IMR-90 (cell line): ENCODE measurements at regions not wholly inside any gene's neighbourhood (a gene's known extent, or its start where the extent isn't known, plus 50 kb on each side); places are given as distances from the start of the nearest gene placed in this dataset.

Experiments
- ATAC-seq: fragments of 200-7000 bp; cut with Tn5 transposase; 2 replicates; pipeline ENCODE4 v1.9.1; 2020; ENCODE audit warnings: low read depth, mild to moderate bottlenecking, moderate library complexity
- BruUV-seq: library from RNA; stranded (reverse); fragments of 400-500 nt; replicated peaks from 2 replicates; lab custom pipeline; 2021; lab: Mats Ljungman, UMichigan
- CTCF ChIA-PET: fragments of 300-600 bp; formaldehyde crosslinking; extraction: SDS; loops from one replicate; lab custom pipeline; 2021; ENCODE audit warnings: antibody characterized with exemption; lab: Yijun Ruan, JAX
- POLR2A ChIA-PET: fragments of 300-600 bp; sonication (Branson Sonifier 250); formaldehyde crosslinking; loops from one replicate; lab custom pipeline; 2022; ENCODE audit warnings: antibody characterized with exemption; ENCODE audit not compliant: unreplicated experiment; lab: Charles Lee
- DNase-seq: peaks from one replicate; pipeline ENCODE4 v3.0.0; 2013
- H2AFZ ChIP-seq: replicated peaks from 2 replicates; pipeline ENCODE3; 2013; ENCODE audit warnings: low read length, mild to moderate bottlenecking; ENCODE audit not compliant: poor library complexity
- H2AK5ac ChIP-seq: 2 replicates; pipeline ENCODE4 v1.6.1; 2013; ENCODE audit warnings: low read depth, low read length, inconsistent platforms
- H2AK9ac ChIP-seq: replicated peaks from 2 replicates; pipeline ENCODE3; 2013; ENCODE audit warnings: mild to moderate bottlenecking, low read depth, low read length, moderate library complexity; ENCODE audit not compliant: poor library complexity
- H2BK120ac ChIP-seq: 2 replicates; pipeline ENCODE4 v1.6.1; 2013; ENCODE audit warnings: low read depth, low read length, inconsistent platforms
- H2BK15ac ChIP-seq: 3 replicates; pipeline ENCODE4 v1.6.1; 2013; ENCODE audit warnings: low read depth, low read length, inconsistent platforms
- H2BK20ac ChIP-seq: 2 replicates; pipeline ENCODE4 v1.6.1; 2013; ENCODE audit warnings: low read depth, mild to moderate bottlenecking, inconsistent platforms, low read length, moderate library complexity
- H2BK5ac ChIP-seq: 2 replicates; pipeline ENCODE4 v1.6.1; 2013; ENCODE audit warnings: mild to moderate bottlenecking, low read depth, low read length, inconsistent platforms; ENCODE audit not compliant: poor library complexity, severe bottlenecking
- H3K14ac ChIP-seq: replicated peaks from 2 replicates; pipeline ENCODE4 v1.6.1; 2013; ENCODE audit warnings: low read depth, low read length, inconsistent platforms
- H3K18ac ChIP-seq: 2 replicates; pipeline ENCODE4 v1.6.1; 2013; ENCODE audit warnings: low read depth, low read length, control low read depth
- H3K23ac ChIP-seq: 2 replicates; pipeline ENCODE4 v1.6.1; 2013; ENCODE audit warnings: low read depth, low read length, inconsistent platforms
- H3K27ac ChIP-seq: 2 replicates; pipeline ENCODE4 v1.5.1; 2013; ENCODE audit warnings: mild to moderate bottlenecking, control low read depth, low read length; ENCODE audit not compliant: insufficient read depth
- H3K27me3 ChIP-seq: 2 replicates; pipeline ENCODE4 v1.6.1; 2013; ENCODE audit warnings: low read length; ENCODE audit not compliant: control insufficient read depth, insufficient read depth
- H3K36me3 ChIP-seq: 2 replicates; pipeline ENCODE4 v1.6.1; 2013; ENCODE audit warnings: low read length, mixed read lengths; ENCODE audit not compliant: control insufficient read depth, insufficient read depth
- H3K4ac ChIP-seq: 2 replicates; pipeline ENCODE4 v1.6.1; 2013; ENCODE audit warnings: low read depth, low read length, inconsistent platforms
- H3K4me1 ChIP-seq: 2 replicates; pipeline ENCODE4 v1.6.1; 2013; ENCODE audit warnings: low read length, mixed read lengths; ENCODE audit not compliant: control insufficient read depth, insufficient read depth
- H3K4me2 ChIP-seq: 2 replicates; pipeline ENCODE4 v1.6.1; 2013; ENCODE audit warnings: low read depth, mild to moderate bottlenecking, control low read depth, low read length, moderate library complexity
- H3K4me3 ChIP-seq: 2 replicates; pipeline ENCODE4 v1.5.1; 2013; ENCODE audit warnings: low read depth, mild to moderate bottlenecking, control low read depth, low read length, moderate library complexity; ENCODE audit not compliant: insufficient read depth
- H3K56ac ChIP-seq: 2 replicates; pipeline ENCODE4 v1.6.1; 2013; ENCODE audit warnings: low read length, inconsistent platforms; ENCODE audit not compliant: insufficient read depth; ENCODE audit errors: extremely low read depth
- H3K79me1 ChIP-seq, 2 experiments: 2 replicates each; pipeline ENCODE4 v1.6.1; 2013; ENCODE audit warnings: low read length in 2 of 2, inconsistent platforms in 1 of 2, low read depth in 1 of 2
- H3K9ac ChIP-seq: 2 replicates; pipeline ENCODE4 v1.6.1; 2013; ENCODE audit warnings: low read depth, low read length, control low read depth
- H3K9me1 ChIP-seq: 2 replicates; pipeline ENCODE4 v1.6.1; 2013; ENCODE audit warnings: low read length, inconsistent platforms; ENCODE audit not compliant: insufficient read depth
- H3K9me3 ChIP-seq: 2 replicates; pipeline ENCODE4 v1.6.1; 2013; ENCODE audit warnings: low read length; ENCODE audit not compliant: control insufficient read depth, insufficient read depth
- H4K20me1 ChIP-seq: 2 replicates; pipeline ENCODE4 v1.6.1; 2013; ENCODE audit warnings: low read length, inconsistent platforms; ENCODE audit not compliant: insufficient read depth
- H4K5ac ChIP-seq: 2 replicates; pipeline ENCODE4 v1.6.1; 2013; ENCODE audit warnings: mild to moderate bottlenecking, low read depth, low read length, control low read depth
- H4K8ac ChIP-seq, 2 experiments: 2 replicates each; pipeline ENCODE4 v1.6.1; 2013; ENCODE audit warnings: low read depth in 2 of 2, low read length in 2 of 2, control low read depth in 1 of 2, inconsistent platforms in 1 of 2
- H4K91ac ChIP-seq: 2 replicates; pipeline ENCODE4 v1.6.1; 2013; ENCODE audit warnings: low read depth, low read length, inconsistent platforms; ENCODE audit not compliant: insufficient read depth
- CEBPB ChIP-seq: IDR thresholded peaks from 2 replicates; pipeline ENCODE4 v1.6.1; 2012; ENCODE audit warnings: low read depth, low read length, improper control_type of control experiment
- CHD1 ChIP-seq: IDR thresholded peaks from 2 replicates; pipeline ENCODE4 v1.6.1; 2012; ENCODE audit warnings: low read depth, low read length, improper control_type of control experiment
- FOS ChIP-seq: fragments of 150-350 bp; IDR thresholded peaks from 2 replicates; pipeline ENCODE4 v1.6.1; 2016; ENCODE audit warnings: low read depth, low read length
- MXI1 ChIP-seq: IDR thresholded peaks from 2 replicates; pipeline ENCODE4 v1.6.1; 2012; ENCODE audit warnings: low read depth, mild to moderate bottlenecking, low read length, moderate library complexity, borderline replicate concordance
- NFE2L2 ChIP-seq: fragments of 150-350 bp; IDR thresholded peaks from 2 replicates; pipeline ENCODE4 v1.6.1; 2016; ENCODE audit warnings: low read depth, mild to moderate bottlenecking, low read length
- POLR2A ChIP-seq: IDR thresholded peaks from 2 replicates; pipeline ENCODE4 v1.6.1; 2012; ENCODE audit warnings: mild to moderate bottlenecking, low read depth, low read length
- RCOR1 ChIP-seq: IDR thresholded peaks from 2 replicates; pipeline ENCODE4 v1.6.1; 2012; ENCODE audit warnings: mild to moderate bottlenecking, low read length, improper control_type of control experiment; ENCODE audit not compliant: insufficient replicate concordance
- WGBS, 2 experiments: methylation state at CpG; one replicate each; pipeline versions ENCODE4 v1.1.5 to v1.1.7; 2013; ENCODE audit warnings: missing lambda C conversion rate in 2 of 2; ENCODE audit not compliant: insufficient read length in 1 of 2; ENCODE audit errors: extremely low coverage in 2 of 2; 5-methylcytosine and 5-hydroxymethylcytosine counted together
- dilution Hi-C: fragments of 300-500 bp; cut with HindIII; formaldehyde crosslinking; loops from one replicate; pipeline ENCODE4 v1.14.3; 2018; ENCODE audit warnings: low sequenced_read_pairs; ENCODE audit not compliant: unreplicated experiment
- in situ Hi-C: fragments of 300-500 bp; cut with MboI; formaldehyde crosslinking; loops from 3 replicates; pipeline ENCODE4 v1.14.3; 2019; ENCODE audit warnings: low sequenced_read_pairs, inconsistent platforms, mixed read lengths
- intact Hi-C: fragments of 100-400 bp; cut with micrococcal nuclease; formaldehyde crosslinking; loops from 2 replicates; pipeline ENCODE4 v1.10.0; 2022

- Histone ChIP-seq H3K4me3 (no peak overlapping the region), H3K36me3 (no peaks in the 10 kb centered on the region), H4K20me1 (no peaks in the 10 kb centered on the region), H2BK15ac (no peak overlapping the region), H3K4me1 (no peaks in the 10 kb centered on the region), H4K91ac (no peak overlapping the region), H3K9me3 (peaks cover 9% of the 10 kb centered on the region), H3K4ac (no peak overlapping the region), H3K27me3 (no peaks in the 10 kb centered on the region), H4K5ac (no peak overlapping the region), H3K4me2 (no peak overlapping the region), H4K8ac (no peak overlapping the region), H3K27ac (no peak overlapping the region), H3K56ac (no peak overlapping the region), H3K18ac (no peak overlapping the region), H2BK120ac (no peak overlapping the region), H2AFZ (no peak overlapping the region), H2BK5ac (no peak overlapping the region), H2AK5ac (no peak overlapping the region), H2BK20ac (no peak overlapping the region), H3K9me1 (no peaks in the 10 kb centered on the region), H3K23ac (no peak overlapping the region), H3K9ac (no peak overlapping the region), H2AK9ac (no peak overlapping the region), H3K14ac (no peak overlapping the region), H3K79me1 (no peaks in the 10 kb centered on the region)
- in situ Hi-C loops: no loop called here
- POLR2A ChIA-PET: no interaction called here
- no TSS peak for BruUV-seq
- ATAC-seq: no peak
- no peak for TF ChIP-seq POLR2A
- TF ChIP-seq RCOR1: no peak
- TF ChIP-seq FOS: no peak
- TF ChIP-seq CEBPB: no peak
- no peak for TF ChIP-seq NFE2L2
- no peak for TF ChIP-seq MXI1
- no peak for TF ChIP-seq CHD1
- DNase-seq: no peak
- WGBS, 2 experiments: no CpG with 5 or more reads among the region's 9 CpGs
- intact Hi-C loops: no loop called here
- CTCF ChIA-PET: no interaction called here
- dilution Hi-C loops: no loop called here
Observed at GRCh38 chr4:8791609-8792008, 80.0 kb downstream of the HMX1 start.
